ENCODE measurements at regions not wholly inside any gene's neighbourhood (a gene's known extent, or its start where the extent isn't known, plus 50 kb on each side); places are given as distances from the start of the nearest gene placed in this dataset.
"Not testable (repeated sequence)": the region's sequence is repeated elsewhere in the genome, so short reads cannot be mapped to it uniquely, and the experiment has no call there.

- no peak for DNase-seq
These were observed 141.4 kb upstream of the SERTAD2 start for GRCh38 chr2:64795024-64795592.

- DNase-seq, result no peak
These were observed 143.2 kb upstream of the SERTAD2 start for GRCh38 chr2:64796926-64797325.

GRCh38 chr2:64797881-64798575 lies 144.3 kb upstream of the SERTAD2 start:
- no peak for DNase-seq

GRCh38 chr2:64799592-64800252 lies 146.0 kb upstream of the SERTAD2 start:
- no peak for DNase-seq

GRCh38 chr2:64803776-64804175 lies 150.1 kb upstream of the SERTAD2 start:
- no peak for DNase-seq

GRCh38 chr2:64804651-64805050 lies 150.9 kb upstream of the SERTAD2 start:
- no peak for DNase-seq

GRCh38 chr2:64807417-64807816 lies 153.7 kb upstream of the SERTAD2 start:
- DNase-seq, result peak in 1 of 2 donors; percentile 16

- DNase-seq, result no peak
These were observed 154.4 kb upstream of the SERTAD2 start for GRCh38 chr2:64808092-64808491.

GRCh38 chr2:64808754-64809153 lies 155.0 kb upstream of the SERTAD2 start:
- no peak for DNase-seq

- DNase-seq, result no peak
These were observed 155.5 kb upstream of the SERTAD2 start for GRCh38 chr2:64809216-64809615.

- DNase-seq, result no peak
These were observed 158.6 kb upstream of the SERTAD2 start for GRCh38 chr2:64812285-64812684.

GRCh38 chr2:64814007-64814406 lies 160.3 kb upstream of the SERTAD2 start:
- DNase-seq, result no peak

GRCh38 chr2:64816526-64816925 lies 162.8 kb upstream of the SERTAD2 start:
- not testable (repeated sequence) for DNase-seq

GRCh38 chr2:64817453-64817852 lies 163.7 kb upstream of the SERTAD2 start:
- DNase-seq, result no peak

- DNase-seq, result no peak
These were observed 164.9 kb upstream of the SERTAD2 start for GRCh38 chr2:64818664-64819060.

- DNase-seq, result no peak
These were observed 165.6 kb upstream of the SERTAD2 start for GRCh38 chr2:64819361-64819760.

- peak; percentile 51 to 57 for DNase-seq
These were observed 166.3 kb upstream of the SERTAD2 start for GRCh38 chr2:64819774-64820688.

GRCh38 chr2:64820901-64821300 lies 167.2 kb upstream of the SERTAD2 start:
- no peak for DNase-seq

- no peak for DNase-seq
These were observed 165.4 kb upstream of the SLC1A4 start for GRCh38 chr2:64823794-64824193.

- no peak for DNase-seq
These were observed 163.2 kb upstream of the SLC1A4 start for GRCh38 chr2:64825831-64826491.

GRCh38 chr2:64826703-64827102 lies 162.5 kb upstream of the SLC1A4 start:
- DNase-seq, result no peak

- DNase-seq, result no peak
These were observed 160.9 kb upstream of the SLC1A4 start for GRCh38 chr2:64828261-64828660.

GRCh38 chr2:64829525-64829924 lies 159.7 kb upstream of the SLC1A4 start:
- DNase-seq, result no peak

Data from CD4-positive, alpha-beta T cell treated with Interleukin-1 beta for 1 hour (primary cell).